Panc1 (cell line): ENCODE measurements at regions not wholly inside any gene's neighbourhood (a gene's known extent, or its start where the extent isn't known, plus 50 kb on each side); places are given as distances from the start of the nearest gene placed in this dataset.

ENCODE experiments used
- CTCF ChIP-seq: fragments of 450-650 bp; IDR thresholded peaks from 2 replicates; pipeline ENCODE4 v1.5.1; 2017; ENCODE audit warnings: mild to moderate bottlenecking
- POLR2AphosphoS5 ChIP-seq: IDR thresholded peaks from 2 replicates; pipeline ENCODE4 v1.6.1; 2012; ENCODE audit warnings: mild to moderate bottlenecking, low read depth, low read length, moderate library complexity
- REST ChIP-seq, 2 experiments: IDR thresholded peaks; 2 replicates each; pipeline ENCODE4 v1.6.1; 2011 to 2012; ENCODE audit warnings: low read depth in 2 of 2, control low read depth in 1 of 2, low read length in 1 of 2, mild to moderate bottlenecking in 1 of 2, moderate library complexity in 1 of 2; ENCODE audit not compliant: insufficient read depth in 1 of 2
- SIN3A ChIP-seq: IDR thresholded peaks from 2 replicates; pipeline ENCODE4 v1.6.1; 2012; ENCODE audit warnings: low read depth, mild to moderate bottlenecking, low read length, moderate library complexity, borderline replicate concordance; ENCODE audit not compliant: insufficient read depth
- TCF7L2 ChIP-seq: IDR thresholded peaks from 2 replicates; pipeline ENCODE4 v1.6.1; 2011; ENCODE audit warnings: mild to moderate bottlenecking, low read depth, low read length, inconsistent platforms

- TF ChIP-seq CTCF: no peak
- no peak for TF ChIP-seq POLR2AphosphoS5
- no peak for TF ChIP-seq REST (IDR thresholded peaks at IDR 0.05; ENCODE audit: insufficient read depth in 1 of 2, low read depth in 2 of 2, low read length in 1 of 2)
- no peak for TF ChIP-seq SIN3A
- TF ChIP-seq TCF7L2: no peak
Observed at GRCh38 chr5:24073107-24073506, 565.7 kb downstream of the PRDM9 start.
